Panc1 (cell line): ENCODE measurements at regions not wholly inside any gene's neighbourhood (a gene's known extent, or its start where the extent isn't known, plus 50 kb on each side); places are given as distances from the start of the nearest gene placed in this dataset.

Experiments
- POLR2AphosphoS5 ChIP-seq: IDR thresholded peaks from 2 replicates; pipeline ENCODE4 v1.6.1; 2012; ENCODE audit warnings: mild to moderate bottlenecking, low read depth, low read length, moderate library complexity
- SIN3A ChIP-seq: IDR thresholded peaks from 2 replicates; pipeline ENCODE4 v1.6.1; 2012; ENCODE audit warnings: low read depth, mild to moderate bottlenecking, low read length, moderate library complexity, borderline replicate concordance; ENCODE audit not compliant: insufficient read depth
- TCF7L2 ChIP-seq: IDR thresholded peaks from 2 replicates; pipeline ENCODE4 v1.6.1; 2011; ENCODE audit warnings: mild to moderate bottlenecking, low read depth, low read length, inconsistent platforms
- TF ChIP-seq, protein P1 (sequence below): fragments of 450-650 bp; IDR thresholded peaks from 2 replicates; pipeline ENCODE4 v1.5.1; 2017; ENCODE audit warnings: mild to moderate bottlenecking
- TF ChIP-seq, protein P2 (sequence below), 2 experiments: IDR thresholded peaks; 2 replicates each; pipeline ENCODE4 v1.6.1; 2011 to 2012; ENCODE audit warnings: low read depth in 2 of 2, control low read depth in 1 of 2, low read length in 1 of 2, mild to moderate bottlenecking in 1 of 2, moderate library complexity in 1 of 2; ENCODE audit not compliant: insufficient read depth in 1 of 2

DNA sequence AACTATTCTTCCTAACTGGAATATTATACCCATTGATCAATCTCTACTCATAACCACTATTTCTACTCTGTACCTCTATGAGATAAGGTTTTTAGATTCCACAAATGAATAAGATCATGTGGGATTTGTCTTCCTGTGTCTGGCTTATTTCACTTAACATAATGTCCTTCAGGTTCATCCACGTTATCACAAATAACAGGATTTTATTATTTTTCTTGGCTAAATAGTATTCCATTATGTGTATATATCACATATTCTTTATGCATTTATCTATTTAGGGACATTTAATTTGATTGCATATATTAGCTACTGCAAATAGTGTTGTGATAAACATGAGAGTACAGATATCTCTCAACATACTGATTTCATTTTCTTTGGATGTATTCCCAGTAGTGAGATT is 823.0 kb upstream of the ADGRB3 start:
- TF ChIP-seq POLR2AphosphoS5 (no peak), SIN3A (no peak), TCF7L2 (no peak)
- TF ChIP-seq, protein P1, sequence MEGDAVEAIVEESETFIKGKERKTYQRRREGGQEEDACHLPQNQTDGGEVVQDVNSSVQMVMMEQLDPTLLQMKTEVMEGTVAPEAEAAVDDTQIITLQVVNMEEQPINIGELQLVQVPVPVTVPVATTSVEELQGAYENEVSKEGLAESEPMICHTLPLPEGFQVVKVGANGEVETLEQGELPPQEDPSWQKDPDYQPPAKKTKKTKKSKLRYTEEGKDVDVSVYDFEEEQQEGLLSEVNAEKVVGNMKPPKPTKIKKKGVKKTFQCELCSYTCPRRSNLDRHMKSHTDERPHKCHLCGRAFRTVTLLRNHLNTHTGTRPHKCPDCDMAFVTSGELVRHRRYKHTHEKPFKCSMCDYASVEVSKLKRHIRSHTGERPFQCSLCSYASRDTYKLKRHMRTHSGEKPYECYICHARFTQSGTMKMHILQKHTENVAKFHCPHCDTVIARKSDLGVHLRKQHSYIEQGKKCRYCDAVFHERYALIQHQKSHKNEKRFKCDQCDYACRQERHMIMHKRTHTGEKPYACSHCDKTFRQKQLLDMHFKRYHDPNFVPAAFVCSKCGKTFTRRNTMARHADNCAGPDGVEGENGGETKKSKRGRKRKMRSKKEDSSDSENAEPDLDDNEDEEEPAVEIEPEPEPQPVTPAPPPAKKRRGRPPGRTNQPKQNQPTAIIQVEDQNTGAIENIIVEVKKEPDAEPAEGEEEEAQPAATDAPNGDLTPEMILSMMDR, result no peak
- TF ChIP-seq, protein P2, sequence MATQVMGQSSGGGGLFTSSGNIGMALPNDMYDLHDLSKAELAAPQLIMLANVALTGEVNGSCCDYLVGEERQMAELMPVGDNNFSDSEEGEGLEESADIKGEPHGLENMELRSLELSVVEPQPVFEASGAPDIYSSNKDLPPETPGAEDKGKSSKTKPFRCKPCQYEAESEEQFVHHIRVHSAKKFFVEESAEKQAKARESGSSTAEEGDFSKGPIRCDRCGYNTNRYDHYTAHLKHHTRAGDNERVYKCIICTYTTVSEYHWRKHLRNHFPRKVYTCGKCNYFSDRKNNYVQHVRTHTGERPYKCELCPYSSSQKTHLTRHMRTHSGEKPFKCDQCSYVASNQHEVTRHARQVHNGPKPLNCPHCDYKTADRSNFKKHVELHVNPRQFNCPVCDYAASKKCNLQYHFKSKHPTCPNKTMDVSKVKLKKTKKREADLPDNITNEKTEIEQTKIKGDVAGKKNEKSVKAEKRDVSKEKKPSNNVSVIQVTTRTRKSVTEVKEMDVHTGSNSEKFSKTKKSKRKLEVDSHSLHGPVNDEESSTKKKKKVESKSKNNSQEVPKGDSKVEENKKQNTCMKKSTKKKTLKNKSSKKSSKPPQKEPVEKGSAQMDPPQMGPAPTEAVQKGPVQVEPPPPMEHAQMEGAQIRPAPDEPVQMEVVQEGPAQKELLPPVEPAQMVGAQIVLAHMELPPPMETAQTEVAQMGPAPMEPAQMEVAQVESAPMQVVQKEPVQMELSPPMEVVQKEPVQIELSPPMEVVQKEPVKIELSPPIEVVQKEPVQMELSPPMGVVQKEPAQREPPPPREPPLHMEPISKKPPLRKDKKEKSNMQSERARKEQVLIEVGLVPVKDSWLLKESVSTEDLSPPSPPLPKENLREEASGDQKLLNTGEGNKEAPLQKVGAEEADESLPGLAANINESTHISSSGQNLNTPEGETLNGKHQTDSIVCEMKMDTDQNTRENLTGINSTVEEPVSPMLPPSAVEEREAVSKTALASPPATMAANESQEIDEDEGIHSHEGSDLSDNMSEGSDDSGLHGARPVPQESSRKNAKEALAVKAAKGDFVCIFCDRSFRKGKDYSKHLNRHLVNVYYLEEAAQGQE (IDR thresholded peaks at IDR 0.05; ENCODE audit: insufficient read depth in 1 of 2, low read depth in 2 of 2, low read length in 1 of 2), result no peak
